Osteoblast (primary cell): ENCODE measurements at regions not wholly inside any gene's neighbourhood (a gene's known extent, or its start where the extent isn't known, plus 50 kb on each side); places are given as distances from the start of the nearest gene placed in this dataset.

Experiments used
- DNase-seq: peaks from one replicate; pipeline ENCODE4 v3.0.0; 2011; ENCODE audit warnings: low spot score, mixed read lengths; ENCODE audit not compliant: insufficient read length; ENCODE audit errors: missing footprints
- H2AFZ ChIP-seq: 2 replicates; pipeline ENCODE4 v1.6.0; 2011; ENCODE audit warnings: mild to moderate bottlenecking, low read length
- H3K27ac ChIP-seq: 2 replicates; pipeline ENCODE4 v1.5.1; 2011; ENCODE audit warnings: mild to moderate bottlenecking, low read depth, low read length, moderate library complexity
- H3K27me3 ChIP-seq: 2 replicates; pipeline ENCODE4 v1.6.0; 2012; ENCODE audit warnings: mild to moderate bottlenecking, control low read depth, inconsistent platforms, low read length, moderate library complexity; ENCODE audit not compliant: insufficient read depth
- H3K36me3 ChIP-seq: 2 replicates; pipeline ENCODE4 v1.5.1; 2011; ENCODE audit warnings: mild to moderate bottlenecking, low read length, control low read depth, moderate library complexity; ENCODE audit not compliant: insufficient read depth
- H3K4me1 ChIP-seq: 2 replicates; pipeline ENCODE4 v1.5.1; 2011; ENCODE audit warnings: mild to moderate bottlenecking, low read length, control low read depth, moderate library complexity; ENCODE audit not compliant: insufficient read depth
- H3K4me2 ChIP-seq: 2 replicates; pipeline ENCODE4 v1.6.0; 2011; ENCODE audit warnings: mild to moderate bottlenecking, low read length; ENCODE audit not compliant: insufficient read depth
- H3K4me3 ChIP-seq: fragments of 200-600 bp; sonication (generic); 3 replicates; pipeline ENCODE4 v1.5.1; 2012; ENCODE audit warnings: mild to moderate bottlenecking, low read length, inconsistent platforms; ENCODE audit not compliant: insufficient read depth
- H3K79me2 ChIP-seq: 2 replicates; pipeline ENCODE4 v1.6.0; 2012; ENCODE audit warnings: mild to moderate bottlenecking, low read length, control low read depth, inconsistent platforms; ENCODE audit not compliant: insufficient read depth
- H3K9me3 ChIP-seq: 2 replicates; pipeline ENCODE4 v1.5.1; 2011; ENCODE audit warnings: low read depth, low read length, control low read depth
- H4K20me1 ChIP-seq: 2 replicates; pipeline ENCODE4 v1.6.0; 2012; ENCODE audit warnings: mild to moderate bottlenecking, low read length, control low read depth; ENCODE audit not compliant: insufficient read depth
- CTCF ChIP-seq: IDR thresholded peaks from 2 replicates; pipeline ENCODE4 v1.5.1; 2011; ENCODE audit warnings: mild to moderate bottlenecking, low read depth, low read length, moderate library complexity; ENCODE audit errors: extremely low read depth

DNA sequence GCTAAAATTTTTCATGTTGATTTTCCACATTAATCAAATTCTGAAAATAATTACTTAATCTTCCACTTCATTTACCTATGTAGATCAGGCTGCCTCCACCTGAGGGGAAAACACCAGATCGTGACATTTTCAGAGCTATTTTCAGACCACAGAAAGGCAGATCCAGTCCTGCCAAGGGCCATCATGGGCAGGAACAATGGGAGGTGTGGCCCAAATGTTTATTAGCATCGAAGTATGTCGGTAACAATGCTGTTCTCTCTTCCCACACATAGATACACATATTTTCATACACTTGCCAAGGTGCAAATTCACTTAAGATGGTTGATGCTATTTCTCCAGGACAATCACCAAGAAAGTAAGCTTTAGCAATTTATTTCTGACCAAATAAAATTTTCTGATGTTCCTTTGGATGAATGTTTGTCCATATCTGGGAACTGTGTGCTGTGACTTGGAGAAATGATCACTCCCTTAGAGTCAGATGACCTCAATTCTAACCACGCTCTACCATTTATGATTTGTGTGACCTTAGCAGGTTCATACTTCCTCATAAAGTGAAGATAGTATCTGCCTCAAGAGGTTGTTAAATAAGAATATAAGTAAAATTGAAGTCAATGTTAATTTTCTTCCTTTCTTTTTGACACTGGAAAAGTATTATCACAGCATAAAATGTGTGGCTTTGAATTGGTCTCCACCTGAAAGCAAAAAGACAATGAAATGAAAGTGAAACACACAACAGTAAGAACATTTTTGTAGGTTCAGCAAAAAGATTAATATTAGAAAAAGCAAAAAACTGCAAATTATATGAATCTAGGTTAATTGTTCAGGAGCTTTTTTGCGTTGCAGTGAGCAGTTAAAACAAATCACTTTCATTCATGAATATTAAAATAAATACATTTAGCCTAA, 310.4 kb upstream of the PHF14 start:
- H3K27ac ChIP-seq, result no peak overlapping the region
- no peaks in the 10 kb centered on the region for H3K36me3 ChIP-seq
- no peaks in the 10 kb centered on the region for H3K4me1 ChIP-seq
- H3K27me3 ChIP-seq, result no peaks in the 10 kb centered on the region
- H4K20me1 ChIP-seq, result no peaks in the 10 kb centered on the region
- H3K4me2 ChIP-seq, result no peak overlapping the region
- no peak overlapping the region for H3K4me3 ChIP-seq
- no peak for TF ChIP-seq CTCF
- DNase-seq, result no peak
- no peaks in the 10 kb centered on the region for H3K79me2 ChIP-seq
- no peak overlapping the region for H2AFZ ChIP-seq
- H3K9me3 ChIP-seq, result no peaks in the 10 kb centered on the region

DNA sequence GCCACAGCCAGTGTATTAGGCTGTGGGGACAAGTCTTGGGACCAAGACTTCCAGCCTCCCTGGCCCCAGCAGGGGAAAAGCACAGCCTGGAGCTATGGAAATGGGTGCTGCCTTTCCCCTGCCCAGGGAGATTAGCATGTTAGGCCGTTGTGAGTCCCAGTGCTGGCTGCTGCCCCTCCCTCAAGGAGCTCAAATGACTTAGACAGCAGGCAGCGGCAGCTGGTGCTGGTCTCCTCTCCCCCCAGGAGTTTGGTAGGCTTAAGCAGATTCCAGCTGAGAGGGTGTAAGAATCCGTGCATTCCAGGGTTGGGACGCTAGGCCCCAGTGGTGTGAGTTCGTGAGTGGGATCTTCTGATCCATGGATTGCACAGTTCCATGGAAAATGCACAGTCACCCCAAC, 301.5 kb upstream of the PHF14 start:
- Histone ChIP-seq H3K27me3 (no peaks in the 10 kb centered on the region), H3K27ac (no peak overlapping the region), H3K79me2 (no peaks in the 10 kb centered on the region), H3K4me3 (no peak overlapping the region), H3K9me3 (peaks cover 2% of the 10 kb centered on the region), H4K20me1 (no peaks in the 10 kb centered on the region), H3K4me2 (no peak overlapping the region), H3K36me3 (no peaks in the 10 kb centered on the region), H3K4me1 (no peaks in the 10 kb centered on the region), H2AFZ (no peak overlapping the region)
- no peak for TF ChIP-seq CTCF
- no peak for DNase-seq

GRCh38 chr7:10677211-10677610, 296.5 kb upstream of the PHF14 start:
- Histone ChIP-seq H3K36me3 (no peaks in the 10 kb centered on the region), H3K27ac (no peak overlapping the region), H4K20me1 (no peaks in the 10 kb centered on the region), H2AFZ (no peak overlapping the region), H3K9me3 (peaks cover 4% of the 10 kb centered on the region), H3K79me2 (no peaks in the 10 kb centered on the region), H3K27me3 (no peaks in the 10 kb centered on the region), H3K4me1 (no peaks in the 10 kb centered on the region), H3K4me2 (no peak overlapping the region), H3K4me3 (no peak overlapping the region)
- DNase-seq, result no peak
- no peak for TF ChIP-seq CTCF

DNA sequence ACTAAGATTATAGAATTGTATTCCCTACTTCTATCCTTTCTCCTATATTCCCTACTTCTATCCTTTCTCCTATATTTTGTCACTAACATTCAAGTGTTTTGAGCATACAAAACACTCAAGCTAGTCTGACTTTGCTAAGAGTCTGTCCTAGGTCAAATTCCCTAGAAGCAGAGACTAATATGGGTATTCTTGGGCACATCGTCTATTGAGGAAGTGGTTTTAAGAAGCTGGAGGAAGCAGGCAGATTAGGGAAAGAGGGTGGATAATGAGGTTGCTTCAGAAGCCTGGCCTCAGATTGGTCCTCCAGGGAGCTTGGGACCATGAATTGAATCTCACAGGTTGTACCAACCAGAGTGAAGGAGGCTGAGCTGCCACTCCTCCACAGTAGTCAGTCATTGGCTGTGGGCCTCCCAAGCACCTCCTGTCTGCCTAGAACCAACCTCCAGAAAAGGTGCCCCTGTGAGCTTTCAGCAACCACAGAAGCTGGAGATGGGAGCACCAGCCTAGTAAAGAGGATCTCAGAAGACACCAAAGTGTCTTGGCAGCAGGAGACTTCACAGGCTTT, 295.9 kb upstream of the PHF14 start:
- no peak for TF ChIP-seq CTCF
- H3K4me3 ChIP-seq, result no peak overlapping the region
- H3K4me2 ChIP-seq, result no peak overlapping the region
- H3K79me2 ChIP-seq, result no peaks in the 10 kb centered on the region
- no peaks in the 10 kb centered on the region for H3K36me3 ChIP-seq
- no peaks in the 10 kb centered on the region for H4K20me1 ChIP-seq
- no peaks in the 10 kb centered on the region for H3K4me1 ChIP-seq
- no peaks in the 10 kb centered on the region for H3K27me3 ChIP-seq
- no peak overlapping the region for H3K27ac ChIP-seq
- H3K9me3 ChIP-seq, result peaks cover 4% of the 10 kb centered on the region
- no peak for DNase-seq
- H2AFZ ChIP-seq, result no peak overlapping the region
